ENCODE measurements at regions not wholly inside any gene's neighbourhood (a gene's known extent, or its start where the extent isn't known, plus 50 kb on each side); places are given as distances from the start of the nearest gene placed in this dataset.

- no peak for TF ChIP-seq CTCF (conservative IDR thresholded peaks at IDR 0.05)
- no peak overlapping the region for H3K27ac Mint-ChIP-seq
- peaks cover 3% of the 10 kb centered on the region for H3K27me3 Mint-ChIP-seq
- H3K4me3 Mint-ChIP-seq: no peak overlapping the region
- no peaks in the 10 kb centered on the region for H3K36me3 Mint-ChIP-seq
- no peak for DNase-seq (ENCODE audit: extremely low spot score, unreplicated experiment)
- H3K9me3 Mint-ChIP-seq: peaks cover 1% of the 10 kb centered on the region
- H3K4me1 Mint-ChIP-seq (ENCODE audit: unreplicated experiment): no peaks in the 10 kb centered on the region
Observed at GRCh38 chr13:87889254-87889653, 218.1 kb downstream of the SLITRK5 start.

GRCh38 chr13:87893186-87893585 lies 222.0 kb downstream of the SLITRK5 start:
- peaks cover 6% of the 10 kb centered on the region for H3K27me3 Mint-ChIP-seq
- no peak overlapping the region for H3K4me3 Mint-ChIP-seq
- H3K27ac Mint-ChIP-seq: no peak overlapping the region
- no peaks in the 10 kb centered on the region for H3K36me3 Mint-ChIP-seq
- TF ChIP-seq CTCF (conservative IDR thresholded peaks at IDR 0.05): no peak
- DNase-seq (ENCODE audit: extremely low spot score, unreplicated experiment): no peak
- peaks cover 4% of the 10 kb centered on the region for H3K9me3 Mint-ChIP-seq
- H3K4me1 Mint-ChIP-seq (ENCODE audit: unreplicated experiment): no peaks in the 10 kb centered on the region

GRCh38 chr13:87894059-87894458 lies 222.9 kb downstream of the SLITRK5 start:
- H3K4me3 Mint-ChIP-seq: no peak overlapping the region
- no peaks in the 10 kb centered on the region for H3K4me1 Mint-ChIP-seq (ENCODE audit: unreplicated experiment)
- H3K36me3 Mint-ChIP-seq: no peaks in the 10 kb centered on the region
- no peak for TF ChIP-seq CTCF (conservative IDR thresholded peaks at IDR 0.05)
- peaks cover 4% of the 10 kb centered on the region for H3K9me3 Mint-ChIP-seq
- no peak for DNase-seq (ENCODE audit: extremely low spot score, unreplicated experiment)
- peaks cover 6% of the 10 kb centered on the region for H3K27me3 Mint-ChIP-seq
- H3K27ac Mint-ChIP-seq: no peak overlapping the region

- no peaks in the 10 kb centered on the region for H3K27me3 Mint-ChIP-seq
- no peaks in the 10 kb centered on the region for H3K9me3 Mint-ChIP-seq
- H3K4me1 Mint-ChIP-seq (ENCODE audit: unreplicated experiment): no peaks in the 10 kb centered on the region
- no peak for TF ChIP-seq CTCF (conservative IDR thresholded peaks at IDR 0.05)
- H3K4me3 Mint-ChIP-seq: no peak overlapping the region
- H3K27ac Mint-ChIP-seq: no peak overlapping the region
- H3K36me3 Mint-ChIP-seq: no peaks in the 10 kb centered on the region
- DNase-seq (ENCODE audit: extremely low spot score, unreplicated experiment): no peak
Observed at GRCh38 chr13:87903553-87903952, 232.4 kb downstream of the SLITRK5 start.

GRCh38 chr13:87906411-87906810 lies 235.2 kb downstream of the SLITRK5 start:
- no peak for DNase-seq (ENCODE audit: extremely low spot score, unreplicated experiment)
- no peak overlapping the region for H3K27ac Mint-ChIP-seq
- TF ChIP-seq CTCF (conservative IDR thresholded peaks at IDR 0.05): no peak
- no peaks in the 10 kb centered on the region for H3K4me1 Mint-ChIP-seq (ENCODE audit: unreplicated experiment)
- no peaks in the 10 kb centered on the region for H3K36me3 Mint-ChIP-seq
- H3K27me3 Mint-ChIP-seq: no peaks in the 10 kb centered on the region
- no peaks in the 10 kb centered on the region for H3K9me3 Mint-ChIP-seq
- no peak overlapping the region for H3K4me3 Mint-ChIP-seq

GRCh38 chr13:87907202-87907601 lies 236.0 kb downstream of the SLITRK5 start:
- Mint-ChIP-seq H3K4me1 (ENCODE audit: unreplicated experiment) (no peaks in the 10 kb centered on the region), H3K27ac (no peak overlapping the region), H3K36me3 (no peaks in the 10 kb centered on the region), H3K4me3 (no peak overlapping the region), H3K27me3 (no peaks in the 10 kb centered on the region), H3K9me3 (no peaks in the 10 kb centered on the region)
- no peak for TF ChIP-seq CTCF (conservative IDR thresholded peaks at IDR 0.05)
- DNase-seq (ENCODE audit: extremely low spot score, unreplicated experiment): no peak

All from type B pancreatic cell (in vitro differentiated cells).